ENCODE measurements at regions not wholly inside any gene's neighbourhood (a gene's known extent, or its start where the extent isn't known, plus 50 kb on each side); places are given as distances from the start of the nearest gene placed in this dataset.

DNA sequence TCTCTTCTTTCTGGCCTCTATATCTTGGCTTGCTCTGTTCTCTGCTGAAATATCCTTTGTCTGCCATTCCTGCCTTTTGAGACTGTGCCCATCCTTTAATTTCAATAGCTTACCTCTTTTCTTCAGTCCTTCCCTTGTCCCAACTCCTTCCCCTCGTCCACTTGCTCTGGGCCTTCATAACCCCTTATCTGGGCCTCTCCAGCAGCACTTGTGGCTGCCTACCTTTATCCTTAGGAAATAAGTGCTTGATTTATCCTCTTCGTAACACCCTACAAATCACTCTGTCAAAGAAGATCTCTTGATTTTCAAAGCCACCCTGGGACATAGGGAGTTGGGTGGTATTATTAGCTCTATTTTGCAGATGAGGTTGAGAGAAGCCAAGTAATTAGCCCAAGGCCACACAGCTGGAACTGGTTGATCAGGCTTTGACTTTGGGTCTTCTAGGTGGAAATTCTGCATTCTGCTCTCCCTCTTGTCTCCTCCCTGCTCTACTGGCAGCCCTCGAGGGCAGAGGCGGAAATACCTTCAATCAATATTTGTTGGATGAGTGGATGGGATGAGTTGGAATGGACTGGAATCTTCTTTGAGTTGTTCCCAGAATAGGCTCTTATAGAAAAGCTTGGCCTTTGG, 84.0 kb upstream of the TLE3 start:
- no peak for DNase-seq

DNA sequence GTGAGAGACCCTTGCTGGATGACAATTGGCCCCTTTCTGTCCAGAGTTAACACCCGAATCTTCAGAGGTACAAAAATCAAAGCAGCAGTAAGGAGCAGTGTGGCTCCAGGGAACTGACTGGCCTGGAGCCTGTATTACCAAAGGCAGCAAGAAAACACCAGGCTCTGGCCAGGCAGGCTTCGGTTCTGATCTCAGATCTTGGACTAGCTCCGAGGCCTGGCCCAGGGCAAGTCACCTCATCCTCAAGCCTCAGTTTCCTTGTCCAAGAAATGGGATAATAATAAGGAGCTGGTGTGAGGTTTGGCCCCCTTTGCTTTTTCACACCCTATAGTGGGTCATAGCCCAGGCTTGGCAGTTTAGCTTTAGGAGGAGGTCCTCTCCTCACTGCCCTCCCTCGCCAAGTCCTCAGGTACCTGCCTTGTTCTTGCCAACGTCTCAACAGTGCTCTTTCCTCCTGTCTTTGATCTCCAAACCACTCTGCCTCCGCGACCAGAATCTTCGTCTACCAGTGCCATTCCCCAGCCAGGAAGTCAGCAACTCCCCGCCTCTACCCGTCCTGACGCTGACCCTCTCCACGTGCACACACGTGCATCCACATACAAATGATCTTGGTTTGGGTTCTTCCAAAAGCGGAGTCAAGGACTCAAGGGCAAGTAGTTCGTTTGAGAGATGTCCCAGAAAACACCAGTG, 82.6 kb upstream of the TLE3 start:
- no peak for DNase-seq

DNA sequence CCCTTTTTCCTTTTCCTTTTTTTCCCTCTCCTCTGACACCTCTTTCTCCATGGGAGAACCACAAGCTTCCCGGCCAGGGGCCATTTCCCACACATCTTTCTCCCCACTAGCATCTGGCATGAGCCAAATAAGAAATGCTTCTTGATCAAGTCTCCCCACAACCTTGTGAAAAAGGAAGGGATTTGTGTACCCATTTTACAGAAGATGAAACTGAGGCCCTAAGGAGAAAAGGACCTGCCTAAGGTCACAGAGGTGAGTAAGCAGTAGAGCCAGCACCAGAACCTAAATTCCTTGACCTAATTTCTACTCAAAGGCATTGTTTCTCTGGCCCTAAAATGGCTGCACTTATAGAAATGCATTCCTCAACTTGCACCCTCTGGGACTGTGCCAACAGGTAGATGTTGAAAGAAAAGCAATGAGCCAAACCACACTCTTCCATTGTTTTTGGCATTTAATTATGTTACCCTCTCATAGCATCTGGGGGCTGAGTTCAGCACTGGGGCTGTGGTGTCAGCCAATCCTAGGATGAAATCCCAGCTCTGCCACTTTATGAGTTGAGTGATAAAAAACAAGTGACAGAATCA, 81.7 kb upstream of the TLE3 start:
- DNase-seq, result no peak

DNA sequence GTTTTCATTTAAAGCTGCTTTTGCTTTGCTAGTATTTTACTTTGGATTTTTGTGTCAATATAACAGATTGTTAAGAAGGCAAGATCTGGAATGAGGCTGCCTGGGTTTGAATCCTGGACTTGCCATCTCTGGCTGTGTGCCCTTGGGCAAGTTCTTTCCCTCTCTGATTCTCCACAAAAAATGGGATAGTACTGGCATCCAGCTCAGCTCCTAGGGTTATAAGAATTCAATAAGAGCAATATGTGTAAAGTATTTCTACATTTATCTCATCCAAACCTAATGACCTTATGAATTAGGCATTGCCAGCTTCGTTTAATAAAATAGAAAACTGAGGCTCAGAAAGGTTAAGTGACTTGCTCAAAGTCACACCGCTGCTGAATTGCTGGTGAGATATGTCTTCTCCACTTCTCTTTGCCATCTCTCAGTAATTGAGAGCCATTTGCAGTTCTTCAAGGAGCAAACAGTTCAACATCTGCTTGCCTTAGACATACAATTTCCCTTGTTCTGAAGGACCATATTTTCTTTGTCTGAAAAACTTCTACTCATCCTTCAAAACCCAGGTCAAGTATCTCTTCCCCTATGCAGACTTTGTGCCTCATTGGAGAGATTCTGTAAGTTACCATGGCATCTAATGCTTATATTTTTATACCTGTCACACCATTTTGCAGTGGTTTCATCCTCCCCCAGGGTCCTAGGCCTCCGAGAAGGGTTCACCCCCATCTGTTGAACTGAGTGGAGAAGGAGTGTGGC, 80.8 kb upstream of the TLE3 start:
- DNase-seq, result no peak

DNA sequence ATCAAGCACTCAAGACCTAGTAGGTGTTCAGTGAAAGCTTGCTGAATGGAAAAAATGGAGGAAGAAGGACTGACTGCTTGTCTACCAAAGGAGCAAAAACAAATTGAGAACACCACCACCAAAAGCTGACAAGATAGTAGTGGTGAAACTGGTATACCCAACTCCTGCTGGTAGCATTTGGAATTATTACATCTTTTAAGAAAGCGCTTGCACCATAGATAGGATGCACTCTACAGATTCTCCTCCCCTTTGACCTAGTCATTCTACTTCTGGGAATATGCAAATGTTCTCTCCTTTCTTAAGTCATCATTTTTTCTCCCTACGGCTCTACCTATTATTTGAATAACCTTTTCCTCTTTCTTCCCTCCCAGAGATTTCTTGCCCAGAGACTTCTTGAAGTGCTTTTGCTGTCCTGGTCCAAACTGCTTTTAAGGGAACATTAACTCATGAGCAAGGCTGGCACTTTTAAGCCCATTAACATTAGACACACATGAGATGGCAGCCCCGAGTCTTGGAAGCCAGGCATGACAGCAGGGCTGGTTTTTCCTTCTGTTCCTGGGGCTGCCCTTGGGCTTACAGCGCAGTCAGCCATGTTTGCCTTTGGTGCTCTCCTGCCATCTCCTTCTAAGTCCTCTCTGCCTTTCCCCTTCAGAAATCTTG, 75.0 kb upstream of the TLE3 start:
- DNase-seq, result no peak

DNA sequence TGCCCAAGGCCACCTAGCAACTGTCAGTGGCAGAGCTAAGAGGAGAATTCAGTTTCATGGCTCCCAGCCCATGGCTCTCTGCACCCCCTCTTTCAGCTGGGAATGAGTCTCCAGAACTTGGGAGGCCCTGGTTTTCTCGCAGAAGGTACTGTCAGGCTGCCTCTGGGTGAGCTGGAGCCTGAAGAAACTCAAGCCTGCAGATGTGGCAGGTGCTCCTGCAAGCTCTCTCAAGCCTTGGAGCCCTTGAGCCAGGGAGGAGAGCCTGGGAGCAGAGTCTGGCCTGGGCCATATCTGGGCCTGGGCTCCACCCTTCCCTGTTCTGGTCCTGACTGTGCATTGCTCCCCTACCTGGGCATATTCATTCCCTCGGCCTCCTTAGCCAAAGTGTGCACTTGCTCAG, 74.4 kb upstream of the TLE3 start:
- DNase-seq, result no peak

DNA sequence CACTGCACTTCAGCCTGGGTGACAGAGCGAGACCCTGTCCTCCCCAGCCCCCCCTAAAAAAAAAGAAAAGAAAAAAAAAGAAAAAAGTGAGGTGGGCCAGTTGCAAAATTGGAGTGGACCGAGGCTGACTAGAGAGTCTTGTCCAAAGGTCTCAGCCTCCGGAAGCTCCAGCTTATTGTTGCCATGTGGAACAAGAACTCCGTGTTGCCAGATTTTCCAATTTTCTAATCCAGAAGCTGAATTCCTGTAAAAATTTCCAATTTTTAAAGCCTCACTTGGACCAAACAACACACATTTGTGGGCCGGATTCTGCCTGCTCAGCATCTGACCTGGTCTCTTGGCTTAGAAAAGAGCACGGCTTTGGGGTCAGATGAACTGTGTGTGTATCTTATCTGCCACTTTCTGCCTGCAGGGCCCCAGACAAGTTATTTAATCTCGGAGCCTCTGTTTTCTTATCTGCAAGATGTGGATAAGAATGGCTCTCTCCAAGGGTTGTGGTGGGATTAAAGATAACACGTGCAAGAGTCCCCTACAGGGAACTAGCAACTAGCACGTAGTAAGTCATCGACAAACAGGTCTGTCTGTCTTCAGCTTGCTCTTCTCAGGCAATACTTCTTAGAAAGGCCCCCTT, 73.7 kb upstream of the TLE3 start:
- no peak for DNase-seq

DNA sequence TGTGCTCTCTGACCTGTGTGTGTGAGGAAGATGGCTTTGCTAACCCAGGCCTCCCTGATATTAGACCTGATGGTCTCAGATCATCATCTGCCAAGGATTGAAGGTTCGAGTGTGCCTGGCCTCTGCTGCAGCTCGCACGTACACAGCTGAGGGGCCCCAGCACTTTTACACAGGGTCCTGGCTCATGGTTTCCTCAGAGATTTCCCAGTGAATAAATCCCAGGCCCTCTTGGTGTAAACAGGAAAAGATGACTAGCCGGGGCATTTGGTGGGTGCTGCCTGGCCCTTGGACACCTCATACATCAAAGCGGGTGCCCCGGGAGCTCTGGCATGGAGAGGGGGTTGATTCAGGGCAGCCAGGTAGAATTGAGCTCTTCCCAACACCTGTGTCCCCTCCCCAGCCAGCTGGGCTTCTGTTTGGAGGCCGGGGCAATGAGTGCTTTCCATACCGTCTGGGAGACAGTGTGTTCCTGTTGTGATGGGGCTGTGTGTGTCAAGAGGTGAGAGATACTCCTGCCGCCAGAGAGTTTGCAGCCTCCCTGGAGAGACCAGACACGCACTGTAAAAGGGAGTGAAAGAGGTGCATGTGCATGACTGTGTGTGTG, 72.5 kb upstream of the TLE3 start:
- no peak for DNase-seq

DNA sequence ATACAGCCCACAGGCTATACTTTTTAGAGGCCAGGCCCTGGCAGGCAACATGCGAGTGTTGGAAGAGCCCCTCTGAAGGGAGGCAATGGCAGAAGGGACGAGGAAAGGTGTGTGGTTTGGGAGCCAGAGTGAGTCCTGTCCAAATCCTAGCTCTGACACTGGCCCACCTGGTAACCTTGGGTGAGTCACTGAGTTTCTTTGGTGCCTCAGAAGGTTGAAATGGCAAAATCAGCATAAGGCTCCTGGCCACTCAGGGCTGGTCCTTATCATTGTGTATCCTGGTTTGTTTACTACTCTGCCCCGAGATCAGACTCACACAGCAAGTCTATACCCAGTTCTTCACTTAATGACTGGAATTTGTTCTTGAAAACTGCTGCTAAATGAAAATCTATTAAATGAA, 71.4 kb upstream of the TLE3 start:
- DNase-seq, result no peak

DNA sequence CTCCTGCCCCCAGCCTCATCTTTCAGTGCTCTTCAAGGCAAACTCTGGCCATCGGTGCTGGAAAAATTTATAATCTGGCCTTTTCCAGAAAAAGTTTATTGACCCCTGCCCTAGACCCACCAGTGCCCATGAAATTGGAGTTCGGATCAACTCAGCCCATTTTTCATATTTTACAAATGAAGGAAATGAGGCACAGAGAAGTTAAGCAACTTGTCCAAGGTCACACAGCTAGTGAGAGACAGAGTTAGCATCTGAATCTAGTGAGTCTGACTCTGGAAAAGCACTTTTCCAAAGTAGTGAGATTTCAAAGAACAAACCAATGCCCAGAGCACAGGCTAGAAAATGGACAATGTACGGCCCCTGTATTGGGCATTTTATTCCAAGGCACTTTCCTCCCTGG, 69.4 kb upstream of the TLE3 start:
- DNase-seq, result no peak

DNA sequence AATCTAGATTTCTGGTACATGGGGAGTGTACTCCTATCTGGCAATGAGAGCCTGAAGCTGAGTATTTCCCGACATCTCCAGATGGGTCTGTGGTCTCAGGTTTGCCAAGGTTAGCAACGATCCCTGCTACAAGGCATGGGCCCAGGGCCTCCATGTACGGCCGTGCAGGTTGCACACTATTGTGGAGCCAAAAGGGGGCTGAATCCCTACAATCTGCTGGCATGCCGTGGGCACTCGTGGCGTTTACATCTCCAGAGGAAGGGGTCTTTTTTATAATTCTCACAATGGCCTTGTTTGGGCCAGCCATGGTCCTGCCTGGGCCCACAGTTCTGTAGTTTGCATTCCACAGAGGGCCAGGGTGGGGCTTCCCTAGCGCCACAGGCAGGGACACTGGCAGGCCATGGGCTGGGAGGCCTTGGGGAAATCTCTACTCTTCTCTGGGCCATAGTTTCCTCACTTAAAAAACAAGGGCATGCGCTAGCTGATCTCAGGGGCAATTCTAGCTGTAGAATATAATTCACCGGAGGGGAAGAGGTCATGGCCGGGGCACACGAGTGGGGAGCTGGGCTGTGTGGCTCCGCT, 68.9 kb upstream of the TLE3 start:
- no peak for DNase-seq

DNA sequence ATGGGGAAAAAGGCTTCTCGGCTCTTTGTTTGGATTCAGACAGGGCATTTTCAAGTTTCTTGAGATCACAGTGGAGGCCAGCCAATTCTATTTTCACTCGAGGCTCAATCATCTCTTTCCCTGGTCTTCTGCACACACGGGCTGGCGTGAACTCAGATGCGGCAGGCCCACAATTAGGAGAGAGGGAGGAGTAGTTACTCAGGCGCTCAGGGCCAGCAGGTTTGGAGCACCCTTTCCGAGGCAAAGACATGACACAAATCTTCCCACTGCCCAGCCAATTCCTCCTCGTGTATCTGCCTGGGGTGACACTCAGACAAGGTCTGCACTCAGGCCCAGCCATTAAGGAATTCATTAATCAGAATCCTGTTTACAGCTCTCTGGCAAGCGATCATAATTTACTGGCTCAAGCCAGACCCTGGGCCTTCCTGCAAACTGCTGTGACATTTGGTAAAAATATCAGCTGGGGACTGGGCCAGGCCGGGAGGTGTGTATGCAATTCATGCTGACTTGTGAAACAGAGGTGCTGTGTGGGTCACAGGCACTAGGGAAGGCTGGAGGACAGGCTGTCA, 68.1 kb upstream of the TLE3 start:
- DNase-seq, result no peak

DNA sequence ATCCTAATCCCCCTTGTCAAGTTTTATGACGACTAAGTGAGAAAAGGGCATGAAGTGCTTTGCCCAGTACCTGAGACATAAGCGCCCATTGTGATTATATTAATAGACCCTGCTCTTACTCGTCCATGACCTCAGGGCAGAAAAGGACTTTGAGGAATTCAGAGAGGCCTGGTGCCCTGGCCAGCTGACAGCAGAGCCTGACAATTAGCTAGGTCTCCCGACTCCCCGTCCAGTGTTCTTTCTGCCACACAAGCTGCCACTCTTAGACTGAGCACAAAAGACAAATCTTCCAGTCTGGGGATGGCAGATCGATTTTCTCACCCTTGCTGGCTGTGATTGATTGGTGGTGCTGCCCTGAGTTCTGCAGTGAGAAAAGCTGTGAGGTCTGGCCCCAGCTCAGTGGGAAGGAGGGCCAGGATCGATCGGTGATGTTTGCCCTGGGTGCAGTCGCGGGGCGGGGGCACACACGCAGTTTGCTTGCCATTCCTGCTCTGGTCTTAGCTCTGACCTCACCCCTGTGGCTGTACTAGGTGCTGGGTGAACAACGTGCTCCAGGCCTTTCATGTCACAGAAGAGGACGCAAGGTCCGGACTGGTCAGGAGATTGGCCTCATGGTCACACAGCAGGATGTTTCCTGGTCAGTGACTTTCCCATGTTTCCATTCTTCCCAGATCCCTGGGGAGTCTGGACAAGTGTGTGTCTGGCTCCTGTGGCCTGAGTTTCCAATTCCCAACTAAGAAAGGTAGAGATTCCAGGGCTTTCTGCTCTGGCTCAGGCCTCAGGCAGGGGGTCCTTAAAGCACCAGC, 67.4 kb upstream of the TLE3 start:
- DNase-seq, result no peak

DNA sequence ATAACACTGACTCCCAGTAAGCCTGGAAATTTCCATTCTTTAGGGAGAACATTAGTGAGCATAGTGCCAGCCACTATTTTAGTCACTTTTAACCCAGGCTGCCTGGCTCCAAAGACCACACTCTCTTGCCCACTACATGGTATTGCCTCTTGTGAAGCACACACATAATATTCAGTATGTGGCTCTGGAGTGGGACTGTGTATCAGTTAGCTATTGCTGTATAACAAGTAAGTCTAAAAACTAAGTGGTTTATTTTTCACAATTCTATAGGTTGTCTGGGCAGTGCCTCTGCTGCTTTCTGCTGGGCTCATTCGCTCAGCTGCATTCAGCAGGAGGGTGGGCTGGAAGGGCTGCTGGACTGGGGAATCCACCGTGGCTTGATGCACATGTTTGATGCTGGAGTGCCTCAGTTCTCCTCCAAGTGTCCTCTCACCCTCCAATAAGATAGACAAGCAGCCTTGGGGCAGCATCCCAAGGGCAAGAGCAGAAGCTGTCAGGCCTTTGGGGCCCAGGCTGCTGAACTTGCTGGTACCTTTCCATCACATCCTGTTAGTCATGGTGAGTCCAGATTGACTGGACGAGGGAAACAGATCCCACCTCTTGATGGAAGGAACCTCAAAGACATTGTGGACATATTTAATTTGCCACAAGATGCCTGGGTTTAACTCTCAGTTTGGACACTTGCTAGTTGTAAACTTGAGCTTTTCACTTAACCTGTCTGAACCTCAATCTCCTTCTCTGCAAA, 66.6 kb upstream of the TLE3 start:
- no peak for DNase-seq

DNA sequence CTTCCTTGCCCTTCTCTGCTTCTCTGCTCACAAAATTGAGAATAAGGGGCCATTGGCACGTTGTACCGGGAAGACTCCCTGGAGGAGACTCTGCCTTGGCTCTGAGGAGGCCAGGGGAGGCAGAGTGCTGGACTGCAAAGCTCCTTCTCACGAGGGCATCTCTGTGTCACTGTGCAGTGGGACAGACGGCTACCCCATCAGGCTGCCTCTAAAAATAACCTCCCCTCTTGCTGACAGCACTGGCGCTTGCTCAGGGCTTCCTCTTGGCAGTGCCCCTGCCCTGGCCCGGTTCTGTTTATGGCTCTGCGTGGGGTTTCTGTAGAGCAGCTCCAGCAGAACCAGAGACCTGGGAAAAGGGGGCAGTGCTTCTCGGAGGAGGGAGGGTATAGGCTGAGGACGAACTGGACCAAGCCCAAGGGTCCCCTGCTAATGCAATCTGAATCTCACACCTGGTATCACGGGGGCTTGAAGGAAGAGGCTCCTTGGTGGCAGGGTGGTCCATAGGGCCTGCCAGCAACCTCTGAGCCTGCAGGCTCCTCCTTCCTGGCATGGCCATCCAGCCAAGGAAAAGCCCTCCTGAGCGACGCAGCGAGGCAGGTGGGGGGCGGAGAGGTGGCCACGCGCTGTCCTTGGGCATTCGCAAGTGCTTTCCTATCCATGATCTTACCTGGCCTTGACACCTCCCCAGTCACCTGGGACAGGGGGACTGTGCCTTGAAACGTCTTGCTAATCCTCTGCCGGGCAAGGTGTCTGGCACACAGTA, 63.3 kb upstream of the TLE3 start:
- no peak for DNase-seq

DNA sequence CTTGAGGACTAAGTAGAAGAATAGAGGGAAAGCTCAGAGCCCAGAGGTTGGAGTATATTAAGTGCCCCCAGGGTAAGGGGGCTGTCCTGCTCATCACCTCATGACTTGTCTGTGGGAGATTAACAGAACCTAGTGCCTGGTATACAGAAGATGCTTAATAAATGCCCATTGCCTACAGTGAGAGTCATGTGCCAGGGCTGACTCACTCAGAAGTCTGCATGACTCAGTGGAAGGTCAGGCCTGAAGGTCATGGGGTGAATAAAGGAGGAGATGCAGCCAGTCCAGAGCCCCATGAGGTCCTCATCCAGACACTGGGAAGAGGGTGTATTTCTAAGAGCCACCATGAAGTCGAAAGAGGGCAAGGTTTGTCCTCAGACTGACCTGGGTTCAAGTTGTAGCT, 62.5 kb upstream of the TLE3 start:
- no peak for DNase-seq

DNA sequence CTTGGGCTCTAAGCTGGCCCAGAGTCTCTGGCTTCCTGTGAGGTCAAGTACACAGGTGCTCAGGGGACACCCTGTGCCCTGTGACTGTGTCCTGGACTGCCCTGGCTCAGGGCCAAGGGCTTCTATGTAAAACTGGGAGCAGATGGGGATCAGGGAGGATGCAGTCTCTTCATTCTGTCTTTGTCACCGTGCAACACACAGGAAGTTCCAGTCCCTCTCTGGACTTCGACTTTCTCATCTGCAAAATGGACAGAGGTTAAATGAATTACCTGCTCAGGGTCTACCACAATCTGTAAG, 61.9 kb upstream of the TLE3 start:
- no peak for DNase-seq

DNA sequence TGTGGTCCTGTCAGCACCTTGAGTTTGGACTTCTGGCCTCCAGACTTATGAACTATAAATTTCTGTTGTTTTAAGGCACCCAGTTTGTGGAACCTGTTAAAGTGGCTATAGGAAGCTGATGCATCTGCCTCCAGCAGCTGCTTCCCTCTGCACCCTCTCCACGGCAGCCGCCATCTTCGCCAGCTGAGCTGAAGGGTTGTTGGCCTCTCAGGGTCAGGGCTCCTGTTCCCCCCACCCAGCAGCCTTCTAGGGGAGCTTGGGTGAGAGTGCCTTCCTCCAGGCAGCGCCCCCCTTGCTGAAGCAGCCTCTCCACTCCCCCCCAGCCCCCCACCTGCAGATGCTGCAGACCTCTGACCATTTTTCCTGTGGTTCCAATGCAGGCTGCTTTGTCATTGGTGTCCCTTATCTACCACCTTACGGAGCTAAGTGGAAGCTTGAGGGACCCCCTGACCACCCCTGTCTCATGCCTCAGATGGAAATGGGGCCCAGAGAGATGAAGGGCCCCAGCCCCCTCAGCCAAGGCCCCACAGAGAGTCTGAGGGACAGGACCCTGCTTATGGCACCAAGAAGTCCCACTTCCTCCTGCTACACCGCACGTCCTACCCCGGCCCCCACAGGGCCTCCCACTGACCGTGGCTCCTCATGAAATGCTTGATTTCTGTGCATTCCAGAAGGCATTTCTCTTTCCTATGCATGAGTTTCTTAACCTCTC, 61.4 kb upstream of the TLE3 start:
- DNase-seq, result no peak
